Esophagus (tissue), 2 donors: ENCODE measurements at regions not wholly inside any gene's neighbourhood (a gene's known extent, or its start where the extent isn't known, plus 50 kb on each side); places are given as distances from the start of the nearest gene placed in this dataset.

Source experiments
- H3K27ac ChIP-seq, 2 donors: one replicate each; pipeline ENCODE4 v1.5.1; 2013; ENCODE audit warnings: low read depth in 2 of 2, mild to moderate bottlenecking in 2 of 2, inconsistent platforms in 1 of 2, low read length in 1 of 2, moderate library complexity in 1 of 2
- H3K27me3 ChIP-seq, 2 donors: one replicate each; pipeline ENCODE4 v1.6.1; 2013; ENCODE audit warnings: low read length in 2 of 2, control low read depth in 1 of 2, mild to moderate bottlenecking in 1 of 2; ENCODE audit not compliant: insufficient read depth in 2 of 2, control insufficient read depth in 1 of 2
- H3K36me3 ChIP-seq, 2 donors: one replicate each; pipeline ENCODE4 v1.6.1; 2013; ENCODE audit warnings: low read length in 1 of 2; ENCODE audit not compliant: control insufficient read depth in 2 of 2, insufficient read depth in 2 of 2
- H3K4me1 ChIP-seq, 2 donors: one replicate each; pipeline ENCODE4 v1.6.1; 2013; ENCODE audit warnings: low read length in 1 of 2; ENCODE audit not compliant: control insufficient read depth in 2 of 2, insufficient read depth in 2 of 2
- H3K4me3 ChIP-seq, 2 donors: one replicate each; pipeline ENCODE4 v1.5.1; 2013; ENCODE audit warnings: low read length in 2 of 2, mild to moderate bottlenecking in 2 of 2, low read depth in 1 of 2, moderate library complexity in 1 of 2
- H3K9me3 ChIP-seq, 2 donors: one replicate each; pipeline ENCODE4 v1.6.1; 2013; ENCODE audit warnings: mild to moderate bottlenecking in 2 of 2, low read depth in 1 of 2, low read length in 1 of 2, moderate library complexity in 1 of 2; ENCODE audit not compliant: control insufficient read depth in 2 of 2, insufficient read depth in 1 of 2
- WGBS, 2 donors: extraction: QIAGEN DNeasy Blood & Tissue Kit; methylation state at CpG; one replicate each; pipeline ENCODE4 v1.1.7; 2013; 5-methylcytosine and 5-hydroxymethylcytosine counted together
- donor health status: healthy with polysubstance abuse.
- donor health status: Bipolar disorder and iron deficiency.

- 88 to 92% methylated on average over 5 of the region's 5 CpGs for WGBS, 2 donors
Observed at GRCh38 chr9:95592931-95593330, 76.2 kb upstream of the PTCH1 start.

GRCh38 chr9:95588724-95589588 lies 72.2 kb upstream of the PTCH1 start:
- 71 to 82% methylated on average over 9 of the region's 9 CpGs for WGBS, 2 donors

More at GRCh38 chr9:95592931-95593330, 76.2 kb upstream of the PTCH1 start:
- Histone ChIP-seq H3K4me1 (no peaks in the 10 kb centered on the region), H3K9me3 (no peaks in the 10 kb centered on the region), H3K27me3 (no peaks in the 10 kb centered on the region), H3K4me3 (no peak overlapping the region), H3K36me3 (no peaks in the 10 kb centered on the region), H3K27ac (no peak overlapping the region)

GRCh38 chr9:95587021-95587964 lies 70.5 kb upstream of the PTCH1 start:
- H3K36me3 ChIP-seq = no peaks in the 10 kb centered on the region
- no peaks in the 10 kb centered on the region for H3K4me1 ChIP-seq
- no peaks in the 10 kb centered on the region for H3K27me3 ChIP-seq
- H3K27ac ChIP-seq = no peak overlapping the region
- H3K4me3 ChIP-seq = no peak overlapping the region
- 82 to 83% methylated on average over 10 of the region's 10 CpGs for WGBS, 2 donors
- H3K9me3 ChIP-seq = no peaks in the 10 kb centered on the region

More at GRCh38 chr9:95588724-95589588, 72.2 kb upstream of the PTCH1 start:
- H3K27me3 ChIP-seq = no peaks in the 10 kb centered on the region
- H3K4me3 ChIP-seq = no peak overlapping the region
- H3K36me3 ChIP-seq = no peaks in the 10 kb centered on the region
- no peak overlapping the region for H3K27ac ChIP-seq
- no peaks in the 10 kb centered on the region for H3K4me1 ChIP-seq
- no peaks in the 10 kb centered on the region for H3K9me3 ChIP-seq

GRCh38 chr9:95586326-95586725 lies 69.6 kb upstream of the PTCH1 start:
- Histone ChIP-seq H3K9me3 (no peaks in the 10 kb centered on the region), H3K4me1 (no peaks in the 10 kb centered on the region), H3K4me3 (no peak overlapping the region), H3K27me3 (no peaks in the 10 kb centered on the region), H3K36me3 (no peaks in the 10 kb centered on the region), H3K27ac (no peak overlapping the region)
- 83 to 84% methylated on average over 8 of the region's 8 CpGs for WGBS, 2 donors

- Histone ChIP-seq H3K27ac (no peak overlapping the region), H3K27me3 (no peaks in the 10 kb centered on the region), H3K4me3 (no peak overlapping the region), H3K36me3 (no peaks in the 10 kb centered on the region), H3K4me1 (no peaks in the 10 kb centered on the region), H3K9me3 (no peaks in the 10 kb centered on the region)
- WGBS, 2 donors = 84 to 92% methylated on average over 11 of the region's 11 CpGs
Observed at GRCh38 chr9:95585824-95586223, 69.1 kb upstream of the PTCH1 start.

GRCh38 chr9:95584176-95584575 lies 67.4 kb upstream of the PTCH1 start:
- H3K4me1 ChIP-seq = no peaks in the 10 kb centered on the region
- H3K36me3 ChIP-seq = no peaks in the 10 kb centered on the region
- WGBS, 2 donors = 65 to 71% methylated on average over 10 of the region's 10 CpGs
- no peaks in the 10 kb centered on the region for H3K27me3 ChIP-seq
- no peak overlapping the region for H3K27ac ChIP-seq
- H3K4me3 ChIP-seq = no peak overlapping the region
- H3K9me3 ChIP-seq = no peaks in the 10 kb centered on the region

GRCh38 chr9:95581900-95582299 lies 65.1 kb upstream of the PTCH1 start:
- 75 to 80% methylated on average over 5 of the region's 5 CpGs for WGBS, 2 donors

GRCh38 chr9:95580812-95581761 lies 64.3 kb upstream of the PTCH1 start:
- no peaks in the 10 kb centered on the region for H3K36me3 ChIP-seq
- H3K9me3 ChIP-seq = no peaks in the 10 kb centered on the region
- 72 to 83% methylated on average over 22 of the region's 22 CpGs for WGBS, 2 donors
- no peaks in the 10 kb centered on the region for H3K27me3 ChIP-seq
- no peak overlapping the region for H3K4me3 ChIP-seq
- H3K4me1 ChIP-seq = no peaks in the 10 kb centered on the region
- H3K27ac ChIP-seq = no peak overlapping the region

More at GRCh38 chr9:95581900-95582299, 65.1 kb upstream of the PTCH1 start:
- Histone ChIP-seq H3K27ac (no peak overlapping the region), H3K4me3 (no peak overlapping the region), H3K9me3 (no peaks in the 10 kb centered on the region), H3K4me1 (no peaks in the 10 kb centered on the region), H3K27me3 (no peaks in the 10 kb centered on the region), H3K36me3 (no peaks in the 10 kb centered on the region)
